IgD-negative memory B cell (primary cell): ENCODE measurements at regions not wholly inside any gene's neighbourhood (a gene's known extent, or its start where the extent isn't known, plus 50 kb on each side); places are given as distances from the start of the nearest gene placed in this dataset.

ENCODE experiments used
- H3K27ac Mint-ChIP-seq, 3 donors: one replicate each; pipeline ENCODE4 v1.8.0; 2020 to 2022; ENCODE audit warnings: mild to moderate bottlenecking in 3 of 3, mixed read lengths in 3 of 3, moderate library complexity in 1 of 3
- H3K27me3 Mint-ChIP-seq: one replicate; pipeline ENCODE4 v1.8.0; 2021; ENCODE audit warnings: mixed read lengths
- H3K36me3 Mint-ChIP-seq: one replicate; pipeline ENCODE4 v1.8.0; 2020; ENCODE audit warnings: mild to moderate bottlenecking, mixed read lengths
- H3K4me1 Mint-ChIP-seq, 3 donors: one replicate each; pipeline ENCODE4 v1.8.0; 2020 to 2022; ENCODE audit warnings: mixed read lengths in 3 of 3, mild to moderate bottlenecking in 1 of 3
- H3K4me3 Mint-ChIP-seq, 4 donors: one replicate each; pipeline ENCODE4 v1.8.0; 2020 to 2022; ENCODE audit warnings: mild to moderate bottlenecking in 4 of 4, mixed read lengths in 4 of 4, moderate library complexity in 3 of 4
- H3K9me3 Mint-ChIP-seq, 3 donors: one replicate each; pipeline ENCODE4 v1.8.0; 2020 to 2021; ENCODE audit warnings: mixed read lengths in 3 of 3, mild to moderate bottlenecking in 1 of 3

DNA sequence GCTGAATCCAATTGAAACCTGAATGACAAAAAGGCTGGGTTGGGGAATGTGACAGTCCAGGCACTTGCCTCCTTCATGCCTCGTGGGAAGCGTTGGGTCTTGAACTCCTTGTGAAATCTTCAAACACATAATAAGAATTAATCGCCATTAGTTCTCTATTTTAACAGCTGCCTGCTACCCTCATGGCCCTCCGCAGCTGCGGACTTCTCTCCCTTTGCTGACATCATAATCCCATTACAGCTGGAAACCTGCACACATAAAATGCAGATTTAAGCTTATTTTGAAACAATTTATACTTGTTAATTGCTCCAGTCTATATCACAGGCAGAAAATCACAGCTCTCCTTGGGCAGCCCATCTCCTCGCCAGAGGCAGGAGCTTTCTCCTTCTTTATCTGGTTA lies 403.0 kb upstream of the MKI67 start:
- Mint-ChIP-seq H3K27me3 (no peaks in the 10 kb centered on the region), H3K9me3 (peaks cover 0 to 2% (median 0%) of the 10 kb centered on the region in 3 donors), H3K27ac (no peak overlapping the region), H3K36me3 (peaks cover 2% of the 10 kb centered on the region), H3K4me3 (no peak overlapping the region), H3K4me1 (peaks cover 0 to 1% (median 0%) of the 10 kb centered on the region in 3 donors)

DNA sequence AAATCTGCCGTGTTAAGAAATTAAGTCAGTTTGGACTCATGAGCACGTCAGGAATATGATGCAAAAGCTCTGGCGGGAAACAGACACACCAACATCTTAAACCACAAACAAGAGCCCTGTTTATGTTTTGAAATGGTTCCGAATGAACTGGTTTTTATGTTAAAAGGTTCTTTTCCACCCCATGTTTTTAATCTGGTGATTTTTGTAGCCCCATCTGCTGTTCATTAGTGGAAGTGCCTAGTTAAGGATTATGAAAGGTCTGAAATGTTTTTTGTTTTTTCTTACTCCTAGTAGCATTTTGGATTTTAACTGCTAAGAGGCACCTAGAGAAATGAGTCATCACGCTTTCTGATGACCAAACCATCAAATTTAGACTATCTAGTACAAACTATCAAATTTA lies 404.1 kb upstream of the MKI67 start:
- H3K4me3 Mint-ChIP-seq: no peak overlapping the region
- peaks cover 2% of the 10 kb centered on the region for H3K36me3 Mint-ChIP-seq
- H3K9me3 Mint-ChIP-seq: peaks cover 0 to 2% (median 0%) of the 10 kb centered on the region in 3 donors
- peaks cover 0 to 1% (median 0%) of the 10 kb centered on the region in 3 donors for H3K4me1 Mint-ChIP-seq
- no peaks in the 10 kb centered on the region for H3K27me3 Mint-ChIP-seq
- H3K27ac Mint-ChIP-seq: no peak overlapping the region

DNA sequence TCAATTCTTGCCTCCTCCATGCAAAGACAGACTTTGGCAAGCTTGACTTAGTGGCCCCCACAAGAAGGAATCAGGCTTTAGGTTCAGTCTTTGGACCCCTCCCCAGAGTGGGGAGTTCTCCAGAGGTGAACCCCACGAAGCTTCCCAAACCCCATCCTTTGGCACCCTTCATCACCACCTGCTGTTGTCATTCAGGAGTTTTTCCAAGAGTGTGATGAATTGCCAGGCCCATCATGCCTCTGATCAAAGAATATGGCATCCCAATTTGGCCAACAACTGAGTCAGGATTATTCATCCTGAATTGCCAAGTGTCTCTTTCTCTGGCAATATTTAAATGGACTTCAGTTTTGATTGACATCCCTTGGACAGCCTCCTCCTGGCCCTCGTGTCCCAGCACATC lies 404.7 kb upstream of the MKI67 start:
- Mint-ChIP-seq H3K36me3 (peaks cover 2% of the 10 kb centered on the region), H3K4me3 (no peak overlapping the region), H3K9me3 (no peaks in the 10 kb centered on the region), H3K27me3 (peaks cover under 1% of the 10 kb centered on the region), H3K27ac (no peak overlapping the region), H3K4me1 (peaks cover 0 to 1% (median 0%) of the 10 kb centered on the region in 3 donors)

DNA sequence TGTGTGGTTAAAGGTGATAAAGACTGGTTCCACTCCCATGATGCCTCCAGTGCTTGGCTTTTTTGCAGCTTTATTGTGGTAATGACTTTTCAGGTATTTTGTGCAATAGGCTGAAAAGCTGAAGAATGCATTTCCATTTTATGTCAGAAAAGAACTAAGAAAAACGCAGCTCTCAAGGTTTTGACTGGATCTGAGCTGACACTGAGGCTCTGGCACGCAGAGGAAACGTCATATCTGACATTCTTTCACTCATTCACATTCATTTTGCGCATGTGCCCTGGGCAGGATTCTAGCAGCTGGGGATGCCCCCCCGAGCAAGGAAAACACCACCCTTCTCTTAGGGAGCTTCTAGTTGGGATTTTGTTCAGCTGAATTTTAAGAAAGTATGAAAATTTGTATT lies 408.5 kb upstream of the MKI67 start:
- no peak overlapping the region for H3K27ac Mint-ChIP-seq
- no peaks in the 10 kb centered on the region for H3K9me3 Mint-ChIP-seq
- H3K27me3 Mint-ChIP-seq: peaks cover 13% of the 10 kb centered on the region
- H3K4me3 Mint-ChIP-seq: no peak overlapping the region
- H3K4me1 Mint-ChIP-seq: peaks cover 0 to 1% (median 0%) of the 10 kb centered on the region in 3 donors
- H3K36me3 Mint-ChIP-seq: no peaks in the 10 kb centered on the region

DNA sequence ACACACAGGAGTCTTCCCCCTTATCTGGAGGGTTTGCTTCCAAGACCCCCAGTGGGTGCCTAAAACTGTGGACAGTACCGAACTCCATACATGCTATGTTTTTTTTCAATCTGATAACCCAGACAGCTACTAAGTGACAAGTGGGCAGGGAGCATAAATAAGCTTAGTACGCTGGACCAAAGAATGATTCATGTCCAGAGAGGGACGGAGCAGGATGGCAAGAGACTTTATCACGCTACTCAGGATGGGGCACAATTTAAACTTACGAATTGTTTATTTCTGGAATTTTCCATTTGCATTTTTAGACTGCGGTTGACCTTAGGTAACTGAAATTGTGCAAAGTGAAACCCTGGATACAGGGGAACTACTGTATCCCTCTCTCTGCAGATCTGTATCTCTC lies 410.0 kb upstream of the MKI67 start:
- Mint-ChIP-seq H3K36me3 (no peaks in the 10 kb centered on the region), H3K27me3 (peaks cover 24% of the 10 kb centered on the region), H3K27ac (no peak overlapping the region), H3K9me3 (no peaks in the 10 kb centered on the region), H3K4me3 (no peak overlapping the region), H3K4me1 (peaks cover 0 to 1% (median 0%) of the 10 kb centered on the region in 3 donors)

DNA sequence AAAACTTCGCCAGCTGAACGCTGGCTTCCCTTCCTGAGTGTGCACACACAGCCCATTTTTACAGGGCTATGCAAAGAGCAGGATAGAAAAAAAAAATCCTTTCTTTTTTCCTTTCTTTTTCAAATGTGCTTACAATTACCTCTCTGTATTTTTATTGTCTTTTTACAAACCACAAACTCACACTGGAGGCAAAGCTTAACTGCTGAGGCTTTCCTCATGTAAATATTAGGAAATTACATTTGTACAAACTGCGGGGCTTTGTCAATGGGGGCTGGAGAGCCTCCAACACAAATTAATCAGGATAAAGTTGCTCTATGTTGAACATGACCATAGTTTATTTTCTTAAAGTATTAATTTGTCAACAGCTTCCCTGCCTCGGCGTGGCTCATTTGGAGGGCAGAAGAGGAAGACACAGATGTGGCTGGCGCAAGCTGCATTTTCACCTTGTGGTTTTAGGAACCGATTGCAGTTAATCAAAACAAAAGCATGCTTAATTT lies 411.7 kb upstream of the MKI67 start:
- Mint-ChIP-seq H3K9me3 (no peaks in the 10 kb centered on the region), H3K4me1 (no peaks in the 10 kb centered on the region), H3K4me3 (no peak overlapping the region), H3K27ac (no peak overlapping the region), H3K36me3 (no peaks in the 10 kb centered on the region), H3K27me3 (peaks cover 28% of the 10 kb centered on the region)

DNA sequence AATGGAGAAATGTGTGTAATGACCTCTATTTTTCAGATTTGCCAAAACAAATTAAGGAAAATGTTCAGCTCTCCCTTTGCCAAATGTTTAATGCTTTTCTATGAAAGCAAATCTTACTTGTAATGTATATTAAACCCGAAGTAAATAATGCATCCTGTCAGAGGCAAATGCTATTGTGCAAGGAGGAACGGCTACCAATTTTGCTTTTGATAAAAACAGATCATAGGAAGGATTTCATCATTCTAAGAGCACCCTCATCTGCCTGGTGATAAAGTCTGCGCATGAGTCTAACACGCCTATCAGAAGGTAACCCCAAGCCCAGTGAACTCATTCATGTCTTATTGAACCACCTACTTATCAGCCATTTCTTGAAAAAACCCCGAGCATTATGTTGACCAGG lies 412.4 kb upstream of the MKI67 start:
- Mint-ChIP-seq H3K36me3 (no peaks in the 10 kb centered on the region), H3K27ac (no peak overlapping the region), H3K4me3 (no peak overlapping the region), H3K27me3 (peaks cover 28% of the 10 kb centered on the region), H3K4me1 (no peaks in the 10 kb centered on the region), H3K9me3 (no peaks in the 10 kb centered on the region)

DNA sequence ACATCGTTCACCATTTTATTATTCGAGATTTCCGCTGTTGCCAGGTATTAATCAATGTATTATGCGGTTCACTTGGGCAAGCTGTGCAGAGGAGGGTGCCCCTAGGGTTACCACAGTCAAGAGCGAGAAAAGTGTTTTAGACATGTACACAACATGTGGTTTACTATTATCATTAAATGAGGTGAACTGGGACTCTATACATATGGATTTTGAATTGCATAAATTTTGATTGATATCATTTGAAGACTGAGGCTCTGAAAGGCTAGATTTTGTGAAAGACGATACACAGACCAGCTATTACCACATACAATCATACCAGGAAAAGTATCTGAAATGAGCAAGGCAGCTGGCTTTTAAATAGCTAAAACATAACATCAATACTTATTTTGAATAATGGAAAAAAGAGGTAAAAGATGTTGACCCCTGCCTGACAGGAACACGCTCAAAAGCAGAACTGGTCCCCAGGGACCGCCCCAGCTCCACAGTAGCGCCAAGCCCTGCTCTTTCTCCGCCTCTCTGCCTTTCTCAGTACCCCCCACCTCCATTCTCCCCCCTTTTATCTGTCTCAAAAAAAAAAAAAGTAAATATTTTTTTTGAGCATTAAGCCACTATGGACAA lies 413.4 kb upstream of the MKI67 start:
- Mint-ChIP-seq H3K36me3 (no peaks in the 10 kb centered on the region), H3K4me1 (no peaks in the 10 kb centered on the region), H3K4me3 (no peak overlapping the region), H3K27me3 (peaks cover 28% of the 10 kb centered on the region), H3K27ac (no peak overlapping the region), H3K9me3 (no peaks in the 10 kb centered on the region)

DNA sequence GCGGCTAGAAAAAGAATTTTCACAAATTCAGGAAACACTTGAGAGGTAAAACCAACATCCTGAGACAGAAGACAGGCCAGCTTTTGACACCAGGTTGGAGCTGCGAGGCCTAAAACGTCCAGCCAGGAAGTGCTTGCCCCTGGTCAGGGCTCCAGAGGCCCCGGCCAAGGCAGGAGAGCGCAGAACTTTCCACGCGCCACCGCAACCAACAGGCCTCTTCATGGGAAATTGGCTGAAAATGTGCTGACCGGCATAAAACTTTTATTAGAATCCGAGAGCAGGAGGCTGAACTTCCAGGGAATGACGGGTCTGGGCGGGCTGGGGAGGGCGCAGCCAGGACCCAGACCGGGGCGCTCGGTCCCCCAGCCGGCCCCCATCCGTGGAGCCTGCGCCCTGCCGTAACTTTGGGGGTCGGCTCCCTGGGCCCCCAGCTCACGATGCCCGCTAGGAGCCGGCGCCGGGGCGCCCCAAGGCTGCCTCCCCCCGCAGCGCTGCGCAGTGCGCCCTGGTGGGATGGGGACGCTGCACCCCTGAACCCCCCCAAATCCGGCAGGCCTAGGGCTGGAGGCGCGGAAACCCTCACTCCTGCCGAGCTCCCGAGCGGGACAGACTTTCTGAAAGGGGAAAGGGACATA lies 414.0 kb upstream of the MKI67 start:
- no peak overlapping the region for H3K27ac Mint-ChIP-seq
- no peak overlapping the region for H3K4me3 Mint-ChIP-seq
- H3K27me3 Mint-ChIP-seq: peaks cover 28% of the 10 kb centered on the region
- no peaks in the 10 kb centered on the region for H3K36me3 Mint-ChIP-seq
- H3K9me3 Mint-ChIP-seq: no peaks in the 10 kb centered on the region
- H3K4me1 Mint-ChIP-seq: no peaks in the 10 kb centered on the region

DNA sequence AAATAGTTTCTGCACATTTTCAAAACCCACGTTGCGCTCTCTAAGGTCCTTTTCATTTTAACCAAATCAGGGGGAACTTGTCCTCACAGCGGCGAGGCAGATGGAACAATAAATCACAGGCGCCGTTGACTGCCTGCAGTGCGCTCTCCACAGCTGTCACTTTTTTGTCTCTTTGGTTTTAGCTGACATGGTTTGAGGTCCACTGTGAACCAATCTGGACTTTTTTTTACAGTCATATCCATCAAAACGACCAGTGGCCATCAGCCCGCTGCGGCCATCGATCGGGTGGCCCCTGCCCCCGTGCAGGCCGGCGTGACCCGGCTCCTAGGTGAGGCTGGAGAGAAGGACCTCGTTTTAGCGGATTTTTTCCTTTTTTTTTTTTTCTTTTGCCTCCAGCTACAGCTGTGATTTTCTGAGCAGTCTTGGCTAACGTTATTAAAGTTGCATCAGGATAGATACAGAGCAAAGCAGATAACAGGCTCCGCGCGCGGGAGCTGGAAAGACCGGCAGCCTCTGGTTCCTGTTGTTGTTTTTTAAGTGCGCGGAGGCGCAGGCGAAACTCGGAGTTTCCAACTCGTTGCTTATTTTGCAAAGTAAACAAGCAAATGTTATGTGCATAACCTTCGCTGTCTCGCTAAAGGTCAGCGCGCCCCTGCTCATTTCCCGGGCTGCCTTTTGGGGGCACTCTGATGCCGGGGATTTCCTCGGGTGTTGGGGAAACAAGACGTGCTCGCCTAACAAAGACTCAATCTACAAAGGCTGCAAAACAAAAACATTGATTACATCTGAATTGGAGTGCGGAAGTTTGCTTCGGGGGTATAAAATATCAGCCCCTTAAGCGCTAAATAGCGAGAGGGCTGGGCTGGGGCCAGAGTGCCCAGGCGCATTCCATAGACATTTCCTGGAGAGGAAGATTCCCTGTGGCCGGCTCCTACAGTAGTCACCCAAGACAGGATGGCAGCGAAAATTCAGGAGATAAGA lies 414.8 kb upstream of the MKI67 start:
- no peaks in the 10 kb centered on the region for H3K36me3 Mint-ChIP-seq
- H3K4me3 Mint-ChIP-seq: no peak overlapping the region
- no peaks in the 10 kb centered on the region for H3K4me1 Mint-ChIP-seq
- H3K9me3 Mint-ChIP-seq: no peaks in the 10 kb centered on the region
- peaks cover 27% of the 10 kb centered on the region for H3K27me3 Mint-ChIP-seq
- H3K27ac Mint-ChIP-seq: no peak overlapping the region

DNA sequence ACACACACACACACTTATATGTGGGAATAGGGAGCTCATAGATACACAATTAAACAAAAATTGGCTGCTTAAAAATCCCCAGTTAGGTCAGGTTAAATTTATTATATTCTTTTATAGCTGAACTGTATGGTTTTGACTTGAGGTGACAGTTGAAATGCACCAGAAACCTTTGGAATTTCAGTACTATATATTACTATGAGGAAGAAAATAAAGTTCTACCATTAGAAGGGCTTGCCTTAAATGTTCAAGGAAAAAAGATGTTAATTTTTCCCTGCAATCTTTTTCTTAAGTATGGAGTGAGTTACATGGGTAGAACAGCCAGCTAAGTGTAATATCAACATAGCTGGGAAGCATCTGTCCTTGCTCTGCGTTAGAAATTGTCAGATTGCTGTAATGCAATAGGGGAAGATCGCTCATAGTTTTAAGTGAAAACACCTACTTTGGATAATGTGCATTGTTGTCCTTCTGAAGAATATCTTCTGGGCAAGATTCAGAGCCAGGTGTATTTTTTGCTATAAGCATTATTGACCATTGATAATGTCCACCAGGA lies 415.8 kb upstream of the MKI67 start:
- H3K36me3 Mint-ChIP-seq: no peaks in the 10 kb centered on the region
- H3K4me1 Mint-ChIP-seq: no peaks in the 10 kb centered on the region
- no peak overlapping the region for H3K27ac Mint-ChIP-seq
- H3K27me3 Mint-ChIP-seq: peaks cover 24% of the 10 kb centered on the region
- H3K4me3 Mint-ChIP-seq: no peak overlapping the region
- no peaks in the 10 kb centered on the region for H3K9me3 Mint-ChIP-seq

DNA sequence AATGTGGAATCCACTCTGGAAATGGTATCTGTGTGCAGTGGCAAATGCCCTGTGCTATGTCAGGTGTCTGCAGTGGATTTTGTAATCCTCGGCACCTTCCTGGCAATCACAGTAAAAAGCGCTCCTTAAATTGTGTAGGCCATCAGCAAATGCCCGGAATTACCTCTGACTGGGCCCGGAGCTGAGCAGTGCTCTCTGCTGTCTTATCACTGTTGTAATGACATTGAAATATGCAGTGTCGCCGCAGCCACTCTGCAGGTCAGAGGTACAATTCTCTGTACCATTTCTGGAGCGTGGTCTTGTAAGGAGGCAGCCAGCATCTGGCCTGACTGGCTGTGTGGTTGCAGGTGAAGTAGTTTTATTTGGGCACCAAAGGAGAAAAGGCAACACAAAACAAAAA lies 416.4 kb upstream of the MKI67 start:
- no peaks in the 10 kb centered on the region for H3K36me3 Mint-ChIP-seq
- H3K27me3 Mint-ChIP-seq: peaks cover 24% of the 10 kb centered on the region
- no peaks in the 10 kb centered on the region for H3K4me1 Mint-ChIP-seq
- no peak overlapping the region for H3K27ac Mint-ChIP-seq
- H3K9me3 Mint-ChIP-seq: no peaks in the 10 kb centered on the region
- no peak overlapping the region for H3K4me3 Mint-ChIP-seq

DNA sequence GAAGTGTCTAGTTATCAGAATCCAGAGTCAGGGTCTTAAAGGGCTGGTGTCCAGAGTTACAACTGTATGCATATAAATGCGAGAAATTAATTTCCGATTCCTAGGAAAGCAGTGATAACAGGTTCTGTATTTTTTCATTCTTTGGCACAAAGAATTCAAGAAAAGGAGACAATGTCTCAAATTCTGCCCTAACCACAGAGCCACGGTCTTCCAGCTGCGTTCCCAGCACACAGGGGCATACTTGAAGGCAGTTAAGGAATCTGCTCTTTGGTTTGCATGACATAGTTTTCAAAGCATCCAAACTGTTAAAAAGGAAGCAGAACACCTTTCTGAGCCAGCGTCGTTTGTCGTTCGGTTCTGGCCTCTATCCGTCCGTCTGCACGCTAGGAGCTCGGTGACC lies 416.9 kb upstream of the MKI67 start:
- Mint-ChIP-seq H3K36me3 (no peaks in the 10 kb centered on the region), H3K4me1 (no peaks in the 10 kb centered on the region), H3K4me3 (no peak overlapping the region), H3K9me3 (no peaks in the 10 kb centered on the region), H3K27ac (no peak overlapping the region), H3K27me3 (peaks cover 24% of the 10 kb centered on the region)

DNA sequence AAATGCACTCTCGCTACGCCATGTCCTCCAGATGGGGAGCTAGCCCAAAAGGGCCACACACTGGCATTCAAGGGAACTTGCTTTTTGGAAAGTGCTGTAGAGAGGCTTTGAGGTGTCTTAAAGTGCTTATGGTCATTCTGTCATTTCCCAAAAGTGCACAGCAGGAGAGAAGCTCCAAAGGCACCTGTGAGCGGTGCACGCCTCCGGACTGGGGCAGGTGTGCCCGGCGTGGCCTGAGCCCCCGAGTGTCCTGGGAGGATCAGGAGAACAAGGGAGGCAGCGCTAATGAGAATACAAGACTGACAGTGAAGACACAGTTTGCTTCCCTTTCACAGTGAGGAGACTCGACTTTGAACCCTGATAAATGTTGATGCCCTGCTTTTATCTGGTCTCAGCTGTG lies 419.0 kb upstream of the MKI67 start:
- Mint-ChIP-seq H3K4me3 (peak overlapping the region in 1 of 4 donors; percentile 66), H3K27me3 (peaks cover 11% of the 10 kb centered on the region), H3K9me3 (peaks cover 0 to 4% (median 1%) of the 10 kb centered on the region in 3 donors), H3K4me1 (no peaks in the 10 kb centered on the region), H3K27ac (no peak overlapping the region), H3K36me3 (no peaks in the 10 kb centered on the region)

DNA sequence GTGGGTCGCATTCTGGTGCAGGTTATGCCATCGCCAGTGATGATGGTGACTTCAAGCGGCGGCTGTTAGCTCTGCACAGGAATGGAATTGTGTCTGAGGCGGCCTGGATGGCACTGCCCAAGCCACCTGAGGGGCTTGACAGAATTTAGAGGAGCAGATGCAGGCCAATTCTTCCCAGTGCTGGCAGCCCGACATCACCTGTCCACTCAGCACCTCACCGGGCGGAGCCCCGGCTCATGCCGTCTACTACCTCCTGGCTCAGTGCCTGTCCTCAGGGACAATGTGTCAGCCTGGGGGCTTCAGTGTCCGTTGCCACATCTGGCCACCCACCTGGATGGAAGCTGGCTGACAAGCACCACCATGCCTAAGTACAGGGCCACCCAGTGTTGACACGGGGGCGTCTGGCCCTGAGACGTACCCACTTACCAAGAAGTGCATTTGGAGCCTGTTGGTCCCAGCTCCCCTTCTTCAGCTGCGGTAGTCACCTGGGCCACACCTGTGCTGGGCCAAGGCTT lies 420.5 kb upstream of the MKI67 start:
- no peaks in the 10 kb centered on the region for H3K27me3 Mint-ChIP-seq
- no peaks in the 10 kb centered on the region for H3K4me1 Mint-ChIP-seq
- H3K4me3 Mint-ChIP-seq: no peak overlapping the region
- no peaks in the 10 kb centered on the region for H3K36me3 Mint-ChIP-seq
- no peak overlapping the region for H3K27ac Mint-ChIP-seq
- peaks cover 1 to 9% (median 1%) of the 10 kb centered on the region in 3 donors for H3K9me3 Mint-ChIP-seq
